Stimulated activated CD4-positive, alpha-beta T cell treated with anti-CD3 and anti-CD28 coated beads, Interleukin-12 subunit alpha, Interleukin-12 subunit beta, amount 100 ng/mL, for 4 hours (primary cell): ENCODE measurements at regions not wholly inside any gene's neighbourhood (a gene's known extent, or its start where the extent isn't known, plus 50 kb on each side); places are given as distances from the start of the nearest gene placed in this dataset.
"Not testable (repeated sequence)": the region's sequence is repeated elsewhere in the genome, so short reads cannot be mapped to it uniquely, and the experiment has no call there.

ENCODE experiments used
- DNase-seq: peaks from one replicate; pipeline ENCODE4 v3.0.0-alpha.2; 2020

DNA sequence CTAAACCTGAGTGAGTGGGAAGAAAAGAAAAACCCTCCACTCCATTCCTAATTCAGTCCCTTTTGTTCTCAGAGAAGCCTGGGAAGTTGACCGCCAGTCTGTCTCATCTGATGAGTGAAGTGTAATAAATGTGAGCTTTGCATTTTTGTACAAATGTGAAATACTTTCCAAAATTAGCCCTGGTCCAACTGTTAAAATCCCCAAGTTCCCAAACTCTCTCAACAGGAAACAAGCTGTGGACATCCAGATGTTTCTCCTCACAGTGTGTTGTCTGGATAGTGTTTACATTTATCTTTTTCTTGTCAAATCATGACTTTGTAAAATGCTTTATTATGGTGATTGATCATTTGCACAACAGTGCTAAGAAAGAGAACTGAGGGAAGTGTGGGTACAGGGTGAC, 145.1 kb downstream of the TM2D1 start:
- no peak for DNase-seq

DNA sequence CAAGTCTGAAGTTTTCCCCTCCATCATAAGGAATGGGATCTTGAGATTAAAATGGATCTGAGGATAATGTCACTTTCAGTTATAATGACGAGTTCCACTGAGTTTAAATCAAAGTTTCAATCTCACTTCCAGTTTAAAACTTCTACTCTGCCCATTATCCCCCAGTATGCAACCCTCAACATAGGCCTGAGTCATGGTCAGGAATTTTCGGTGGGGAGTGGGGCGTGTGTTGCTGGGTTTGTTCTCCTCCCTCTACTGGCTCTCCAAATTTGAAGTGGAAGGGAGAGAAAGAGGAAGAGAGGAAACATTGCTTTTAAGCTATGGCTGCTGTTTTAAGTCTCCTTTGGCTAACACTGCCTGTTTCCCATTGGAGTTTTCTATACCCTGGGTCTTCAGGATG, 152.9 kb downstream of the TM2D1 start:
- no peak for DNase-seq

DNA sequence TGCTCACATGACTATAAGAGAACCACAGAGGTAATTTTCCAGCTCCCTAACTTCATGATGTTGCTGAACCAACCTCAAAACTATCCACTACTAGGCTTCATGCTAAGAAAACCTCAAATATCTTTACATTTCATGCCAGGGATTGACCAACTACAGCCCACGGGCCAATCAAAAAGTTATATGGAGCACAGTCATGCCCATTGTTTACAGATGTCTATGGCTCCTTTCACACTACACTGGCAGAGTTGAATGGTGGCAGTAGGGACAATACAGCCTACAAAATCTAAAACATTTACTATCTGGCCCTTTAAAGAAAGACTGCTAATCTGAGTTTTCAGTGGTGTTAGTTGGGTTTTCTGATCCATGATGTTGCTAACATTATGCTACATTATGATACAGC, 154.8 kb downstream of the TM2D1 start:
- no peak for DNase-seq

DNA sequence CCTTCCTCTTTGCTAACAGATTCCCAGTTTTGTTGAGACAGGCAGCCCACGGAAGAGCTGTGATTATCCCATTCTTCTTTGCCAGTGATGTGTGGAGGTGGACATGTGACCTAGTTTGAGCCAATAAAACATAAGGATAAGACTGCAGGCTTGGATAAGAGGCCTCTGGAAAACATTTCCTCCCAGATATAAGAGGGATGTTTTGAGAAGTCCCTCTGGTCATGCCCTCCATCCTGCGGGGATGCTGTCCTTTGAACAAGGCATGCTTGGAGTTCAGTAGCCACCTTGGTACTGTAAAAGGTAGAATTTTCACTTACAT, 155.7 kb downstream of the TM2D1 start:
- DNase-seq = no peak

DNA sequence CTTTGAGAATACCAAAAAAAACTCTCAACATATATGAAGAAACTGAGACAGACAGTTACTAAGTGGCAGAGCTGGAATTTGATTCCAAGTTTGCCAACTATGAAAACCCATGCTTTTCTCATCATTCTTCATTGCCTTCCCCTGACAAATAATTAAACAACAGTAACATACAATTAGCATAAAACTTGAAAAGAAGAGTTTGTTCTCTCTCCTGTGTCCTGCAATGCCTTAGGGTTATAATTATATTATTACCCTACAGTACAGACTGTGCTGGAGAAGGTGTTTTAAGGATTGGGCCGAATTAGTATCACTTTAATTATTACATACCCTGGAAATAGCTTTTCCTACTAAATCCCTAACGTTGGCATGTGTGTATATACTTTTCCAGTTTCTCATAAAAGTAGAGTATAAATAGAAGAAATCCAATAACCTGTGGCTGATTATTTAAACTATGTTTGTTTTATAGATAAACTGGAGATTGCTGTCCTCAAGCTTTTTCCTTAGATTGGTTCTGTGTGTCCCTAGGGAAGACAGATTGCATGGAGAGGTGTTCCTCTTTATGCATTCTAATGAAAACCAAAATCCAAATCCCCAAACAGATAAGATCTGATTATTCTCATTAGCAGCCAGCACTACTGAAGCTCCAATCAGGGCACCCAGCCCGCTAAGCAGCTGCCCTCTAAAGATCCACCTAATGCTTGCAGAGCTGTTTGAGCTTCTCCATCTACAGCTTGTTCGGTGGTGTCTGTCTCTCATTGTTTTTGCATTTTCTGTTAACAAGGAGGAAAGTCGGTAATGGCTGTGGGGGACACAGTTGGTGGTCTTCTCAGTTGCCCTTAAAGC, 156.3 kb downstream of the TM2D1 start:
- no peak for DNase-seq

DNA sequence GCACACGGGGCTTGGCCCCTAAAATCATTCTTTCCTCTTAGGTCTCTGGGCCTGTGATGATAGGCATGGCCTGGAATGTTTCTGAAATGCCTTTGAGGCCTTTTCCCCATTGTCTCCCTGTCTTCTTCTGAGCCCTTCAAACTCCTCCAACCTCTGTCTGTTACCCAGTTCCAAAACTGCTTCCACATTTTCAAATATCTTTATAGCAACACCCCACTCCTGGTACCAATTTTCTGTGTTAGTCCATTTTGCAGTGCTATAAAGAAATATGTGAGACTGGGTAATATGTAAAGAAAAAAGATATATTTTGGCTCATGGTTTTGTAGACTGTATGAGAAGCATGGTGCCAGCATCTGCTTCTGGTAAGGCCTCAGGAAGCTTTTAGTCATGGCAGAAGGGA, 158.8 kb downstream of the TM2D1 start:
- no peak for DNase-seq

DNA sequence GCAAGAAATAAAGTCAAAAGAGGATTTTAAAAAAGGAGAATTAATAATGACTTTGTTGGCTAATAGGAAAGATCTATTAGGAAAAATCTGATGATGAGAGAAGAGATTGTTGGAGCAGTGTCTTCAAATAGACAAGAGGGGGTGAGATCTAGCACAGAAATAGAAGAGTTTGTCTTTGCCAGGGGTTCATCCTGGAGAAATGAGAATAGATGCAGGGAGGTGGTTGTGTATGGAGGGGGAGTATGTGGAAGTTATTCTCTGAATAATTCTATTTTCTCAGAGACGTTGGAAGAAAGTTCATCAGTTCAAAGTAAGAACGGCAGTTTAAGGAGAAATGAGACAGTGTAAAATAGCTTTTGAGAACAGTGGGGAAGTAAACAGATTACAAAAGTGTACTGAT, 161.3 kb downstream of the TM2D1 start:
- no peak for DNase-seq

DNA sequence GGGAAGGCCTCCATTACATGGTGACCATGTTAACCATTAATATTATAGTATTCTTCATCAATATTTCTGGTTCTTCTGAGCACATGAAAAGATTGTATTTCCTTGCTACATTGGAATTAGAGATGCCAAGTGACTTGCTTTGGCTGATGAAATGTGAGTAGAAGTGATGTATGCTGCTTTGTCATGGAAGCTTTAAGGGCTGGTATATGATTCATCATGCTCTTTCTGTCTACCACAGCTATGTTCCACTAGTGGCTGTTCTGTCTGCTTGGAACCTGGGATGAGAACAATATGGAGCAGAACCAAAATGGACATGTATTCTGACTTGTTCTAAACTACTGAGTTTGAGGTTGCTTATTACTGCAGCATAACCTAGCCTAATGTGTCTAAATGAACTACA, 163.3 kb downstream of the TM2D1 start:
- no peak for DNase-seq

DNA sequence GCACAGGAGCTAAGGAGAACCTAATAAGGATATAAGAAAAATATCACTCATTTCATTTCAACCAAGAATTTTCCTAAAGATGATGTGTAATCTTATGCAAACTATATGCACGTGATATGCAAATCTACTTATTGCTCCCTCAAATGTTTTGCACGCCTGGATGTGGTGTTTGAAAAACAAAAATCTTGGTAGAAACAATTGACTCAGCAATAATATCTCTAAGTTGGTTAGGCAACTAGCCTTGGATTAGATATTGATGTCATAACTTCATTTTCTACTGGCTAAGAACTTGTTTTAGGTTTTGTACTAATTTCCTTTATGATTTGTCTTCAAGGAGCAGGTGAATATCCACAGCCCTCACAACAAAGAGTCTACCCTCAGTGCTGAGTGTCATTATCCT, 164.6 kb downstream of the TM2D1 start:
- no peak for DNase-seq

DNA sequence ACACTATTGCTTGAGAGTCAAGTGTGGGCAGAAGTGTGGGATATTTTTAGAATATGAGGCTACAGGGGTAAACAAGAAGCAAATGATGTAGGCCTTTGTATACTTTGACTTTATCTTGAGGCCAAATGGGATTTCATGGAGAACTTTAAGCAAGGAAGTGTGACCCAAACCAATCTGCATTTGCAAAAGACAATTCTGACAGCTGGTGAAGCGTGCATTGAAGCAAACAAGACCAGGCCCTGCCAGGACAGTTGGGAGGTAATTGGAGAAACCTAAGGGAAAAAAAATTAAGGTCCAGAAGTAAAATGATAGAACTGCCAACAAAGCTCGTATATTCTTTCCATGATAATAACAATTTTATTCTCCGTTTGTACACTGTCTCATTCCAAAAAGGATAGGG, 168.3 kb downstream of the TM2D1 start:
- DNase-seq = no peak

DNA sequence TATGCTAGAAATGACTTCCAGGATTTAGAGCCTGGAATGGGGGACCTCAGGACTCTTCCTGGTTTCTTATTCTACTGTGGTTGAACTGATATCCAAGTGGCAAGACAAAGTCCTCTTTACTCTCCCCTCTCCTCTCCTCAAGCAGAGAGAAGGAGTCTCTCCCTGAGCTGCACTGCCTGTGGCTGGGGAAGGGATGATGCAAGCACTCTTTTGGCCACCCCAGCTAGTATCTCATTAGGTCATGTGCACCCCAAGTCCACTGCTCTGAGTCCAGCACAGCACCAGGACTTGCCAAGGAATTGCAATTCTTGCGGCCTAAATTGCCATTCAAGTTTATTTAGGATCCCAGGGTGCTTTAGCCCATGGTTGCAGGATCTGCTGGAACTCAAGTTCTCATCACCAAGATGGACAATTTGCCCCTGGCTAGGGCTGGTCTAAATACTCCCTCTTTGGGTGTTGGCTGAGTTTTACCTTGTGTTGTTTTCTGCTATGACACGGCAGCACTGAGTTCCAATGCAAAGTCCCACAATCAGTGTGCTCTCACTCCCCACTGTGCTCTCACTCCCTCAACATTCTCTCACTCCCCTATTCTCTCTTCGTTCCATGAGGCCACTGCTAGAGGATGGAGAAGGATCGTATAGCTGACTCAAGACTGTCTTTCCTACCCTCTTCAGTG, 172.2 kb downstream of the TM2D1 start:
- DNase-seq = no peak

DNA sequence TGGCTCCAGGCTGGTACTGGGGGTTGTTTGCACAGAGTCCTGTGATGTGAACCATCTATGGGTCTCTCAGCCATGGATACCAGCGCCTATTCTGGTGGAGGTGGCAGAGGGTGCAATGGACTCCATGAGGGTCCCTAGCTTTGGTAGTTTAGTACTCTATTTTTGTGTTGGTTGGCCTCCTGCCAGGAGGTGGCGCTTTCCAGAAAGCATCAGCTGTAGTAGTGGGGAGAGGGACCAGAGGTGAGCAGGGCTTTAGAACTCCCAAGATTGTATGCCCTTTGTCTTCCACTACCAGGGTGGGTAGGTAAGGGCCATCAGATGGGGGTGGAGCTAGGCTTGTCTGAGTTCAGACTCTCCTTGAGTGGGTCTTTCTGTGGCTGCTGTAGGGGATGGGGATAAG, 177.6 kb downstream of the TM2D1 start:
- not testable (repeated sequence) for DNase-seq

DNA sequence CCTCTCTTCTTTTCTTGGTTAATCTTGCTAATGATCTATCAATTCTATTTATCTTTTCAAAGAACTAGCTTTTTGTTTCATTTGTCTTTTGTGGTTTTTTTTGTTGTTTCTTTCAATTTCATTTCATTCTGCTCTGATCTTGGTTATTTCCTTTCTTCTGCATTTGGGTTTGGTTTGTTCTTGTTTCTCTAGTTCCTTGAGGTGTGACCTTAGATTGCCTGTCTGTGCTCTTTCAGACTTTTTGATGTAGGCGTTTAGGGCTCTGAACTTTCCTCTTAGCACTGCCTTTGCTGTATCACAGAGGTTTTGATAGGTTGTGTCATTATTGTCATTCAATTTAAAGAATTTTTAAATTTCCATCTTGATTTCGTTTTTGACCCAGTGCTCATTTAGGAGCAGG, 180.1 kb downstream of the TM2D1 start:
- not testable (repeated sequence) for DNase-seq

DNA sequence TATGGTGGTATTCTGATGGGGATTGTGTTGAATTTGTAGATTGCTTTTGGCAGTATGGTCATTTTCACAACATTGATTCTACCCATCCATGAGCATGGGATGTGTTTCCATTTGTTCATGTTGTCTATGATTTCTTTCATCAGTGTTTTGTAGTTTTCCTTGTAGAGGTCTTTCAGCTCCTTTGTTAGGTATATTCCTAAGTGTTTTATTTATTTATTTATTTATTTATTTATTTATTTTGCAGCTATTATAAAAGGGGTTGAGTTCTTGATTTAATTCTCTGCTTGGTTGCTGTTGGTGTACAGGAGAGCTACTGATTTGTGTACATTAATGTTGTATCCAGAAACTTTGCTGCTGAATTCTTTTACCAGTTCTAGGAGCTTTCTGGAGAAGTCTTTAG, 181.4 kb downstream of the TM2D1 start:
- not testable (repeated sequence) for DNase-seq

DNA sequence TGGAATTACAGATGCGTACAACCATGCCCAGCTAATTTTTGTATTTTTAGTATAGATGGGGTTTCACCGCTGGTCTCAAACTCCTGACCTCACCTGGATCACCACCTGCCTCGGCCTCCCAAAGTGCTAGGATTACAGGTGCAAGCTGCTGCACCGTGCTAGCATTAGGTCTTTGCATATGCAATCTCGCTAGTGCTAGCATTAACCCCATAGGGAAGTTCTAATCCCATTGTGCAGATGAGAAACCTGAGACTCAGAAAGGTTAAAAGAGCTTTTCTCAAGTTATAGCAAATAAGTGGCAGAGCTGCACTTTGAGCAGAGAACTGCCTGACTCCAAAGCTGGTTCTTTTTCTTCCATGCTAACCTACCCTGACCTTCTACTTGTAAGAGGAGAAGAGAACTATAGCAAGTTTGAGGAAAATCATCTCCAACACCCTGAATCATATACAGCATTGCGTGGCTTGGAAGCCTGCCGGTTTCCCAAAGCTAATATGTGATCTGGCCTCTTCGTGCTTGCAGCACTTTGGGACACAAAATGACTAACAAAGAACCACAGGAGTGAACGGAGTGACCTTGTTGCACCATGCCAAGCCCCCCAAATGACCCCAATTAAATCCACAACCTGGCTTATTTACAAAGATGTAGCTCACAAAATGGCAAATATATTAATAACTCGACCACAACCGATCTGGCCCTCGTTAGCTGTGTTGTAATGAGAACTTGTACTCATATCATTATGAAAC, 185.1 kb downstream of the TM2D1 start:
- DNase-seq = no peak

DNA sequence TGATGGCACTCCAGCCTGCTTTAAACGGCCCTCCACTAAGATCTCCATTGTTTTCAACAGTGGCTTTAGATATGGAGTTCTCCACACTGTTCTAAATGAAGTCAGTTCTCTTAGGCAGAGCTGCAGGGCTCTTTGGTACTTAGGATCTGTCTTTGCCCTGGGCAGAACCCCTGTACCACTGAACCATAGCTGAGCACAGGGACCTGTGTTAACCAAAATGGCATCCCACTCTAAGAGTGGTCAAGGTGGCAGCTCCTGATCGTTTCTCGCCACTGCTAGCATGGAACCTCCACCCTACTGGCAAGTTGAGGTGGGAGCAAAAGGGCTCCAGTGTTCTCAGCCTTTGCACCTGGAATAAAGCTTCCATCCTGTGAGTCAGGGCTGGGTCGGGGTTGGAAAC, 186.7 kb downstream of the TM2D1 start:
- no peak for DNase-seq

DNA sequence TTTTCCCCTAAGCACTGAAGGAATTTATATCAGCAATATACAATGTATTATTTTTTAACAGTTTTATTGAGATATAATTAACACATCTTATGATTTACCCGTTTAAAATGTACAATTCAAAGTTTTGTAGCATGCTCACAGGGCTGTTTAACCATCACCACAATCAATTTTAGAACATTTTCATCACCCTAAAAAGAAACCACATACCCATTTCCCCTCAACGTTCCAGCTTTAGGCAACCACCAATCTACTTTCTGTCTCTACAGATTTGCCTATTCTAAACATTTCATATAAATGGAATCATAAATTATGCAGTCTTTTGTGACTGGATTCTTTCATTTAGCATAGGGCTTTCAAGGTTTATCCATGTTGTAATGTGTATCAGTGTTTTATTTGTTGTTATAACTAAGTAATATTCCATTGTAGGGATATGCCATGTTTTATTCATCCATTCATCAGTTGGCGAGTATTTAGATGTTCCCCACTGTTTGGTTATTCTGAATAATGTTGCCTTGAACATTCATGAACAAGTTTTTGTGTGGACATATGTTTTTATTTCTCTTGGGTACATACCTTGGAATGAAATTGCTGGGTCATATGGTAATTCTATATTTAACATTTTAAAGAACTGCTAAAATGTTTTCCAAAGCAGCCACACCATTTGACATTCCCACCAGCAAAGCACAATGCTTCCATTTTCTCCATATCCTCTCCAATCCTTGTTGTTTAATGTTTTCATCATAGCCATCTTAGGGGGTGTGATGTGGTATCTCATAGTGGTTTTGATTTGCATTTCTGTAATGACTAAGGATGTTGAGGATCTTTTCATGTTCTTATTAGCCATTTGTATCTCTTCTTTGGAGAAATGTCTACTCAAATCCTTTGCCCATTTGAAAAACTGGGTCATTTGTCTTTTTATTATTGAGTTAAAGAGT, 188.5 kb downstream of the TM2D1 start:
- DNase-seq = no peak

DNA sequence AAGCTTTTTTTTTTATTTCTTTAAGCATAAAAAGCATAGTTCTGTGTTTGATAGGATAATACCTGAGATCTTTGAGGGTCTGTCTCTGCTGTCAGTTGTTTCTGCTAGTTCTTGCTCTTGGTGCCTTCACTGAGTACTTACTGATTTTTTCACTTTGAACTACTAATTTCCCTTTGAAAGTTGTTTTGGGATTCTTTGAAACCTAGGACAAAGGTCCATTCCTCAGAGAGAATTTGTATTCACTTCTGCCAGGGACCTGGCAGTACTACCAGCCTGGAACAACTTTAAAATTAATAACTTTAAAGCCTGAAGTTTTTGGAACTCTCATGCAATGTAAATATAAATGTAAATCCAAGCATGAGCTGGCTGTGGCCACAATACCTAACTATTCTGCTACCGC, 190.1 kb downstream of the TM2D1 start:
- no peak for DNase-seq

DNA sequence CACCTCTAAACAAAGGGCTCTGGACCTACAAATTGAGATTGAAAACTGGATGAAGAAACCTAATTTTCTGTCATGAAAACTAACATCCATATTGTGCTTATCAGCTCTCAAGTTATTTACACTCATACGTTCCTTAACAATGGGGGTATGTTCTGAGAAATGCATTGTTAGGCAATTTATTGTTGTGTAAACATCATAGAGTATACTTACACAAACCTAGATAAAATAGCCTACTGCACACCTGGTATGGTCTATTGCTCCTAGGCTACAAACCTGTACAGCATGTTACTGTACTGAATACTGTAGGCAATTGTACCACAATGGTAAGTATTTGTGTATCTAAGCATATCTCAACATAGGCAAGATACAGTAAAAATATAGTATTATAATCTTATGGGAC, 191.4 kb downstream of the TM2D1 start:
- DNase-seq = no peak

DNA sequence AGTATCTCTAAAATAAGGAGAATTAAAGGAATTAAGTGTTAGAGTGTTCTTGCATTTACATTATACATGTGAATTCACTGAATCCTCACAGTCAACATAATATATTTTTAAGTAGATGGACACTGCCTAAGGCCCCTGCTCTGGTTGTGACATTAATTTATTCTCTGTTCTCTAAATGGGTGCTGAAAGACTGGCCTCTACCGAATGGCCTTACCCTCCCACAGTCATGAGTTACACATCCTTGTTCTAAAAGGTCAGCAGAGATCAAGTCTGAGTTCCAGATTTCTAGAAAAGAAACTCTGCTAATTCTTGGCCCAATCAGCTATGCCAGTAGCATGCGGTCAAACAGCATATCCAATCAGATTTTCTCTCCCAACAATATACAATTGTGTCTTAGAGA, 193.2 kb downstream of the TM2D1 start:
- no peak for DNase-seq

DNA sequence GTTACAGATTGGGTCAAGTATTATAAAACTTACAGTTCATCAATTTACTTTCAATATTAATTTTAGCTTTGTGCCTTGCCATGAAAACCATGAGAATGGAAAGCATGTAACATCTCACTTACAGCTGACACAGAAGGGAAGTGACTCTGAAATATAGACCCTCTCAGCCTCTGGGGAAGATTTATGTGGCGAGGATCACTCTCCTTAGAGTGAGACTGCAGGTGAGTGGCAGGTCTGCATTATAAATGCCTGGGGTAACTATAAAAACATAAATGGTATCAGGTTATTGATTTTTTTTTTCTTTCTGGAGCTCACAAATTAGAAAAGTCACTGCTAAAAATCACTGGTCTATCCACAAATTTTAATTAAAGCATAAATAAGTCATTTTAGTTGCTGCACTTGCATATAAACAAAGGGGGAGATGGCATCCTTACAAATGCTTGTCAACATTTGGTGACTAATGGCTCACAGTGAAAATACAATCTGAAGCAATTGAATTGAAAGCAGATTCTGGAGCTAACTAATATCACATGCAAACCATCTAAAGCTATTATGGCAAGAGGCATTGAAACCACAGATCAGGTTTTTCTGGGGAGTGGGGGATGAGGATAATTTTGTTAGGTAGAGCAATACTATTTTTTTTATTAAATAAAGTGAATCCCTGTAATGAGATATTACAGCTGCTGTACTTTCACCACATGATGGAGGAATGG, 200.9 kb downstream of the TM2D1 start:
- DNase-seq = no peak

DNA sequence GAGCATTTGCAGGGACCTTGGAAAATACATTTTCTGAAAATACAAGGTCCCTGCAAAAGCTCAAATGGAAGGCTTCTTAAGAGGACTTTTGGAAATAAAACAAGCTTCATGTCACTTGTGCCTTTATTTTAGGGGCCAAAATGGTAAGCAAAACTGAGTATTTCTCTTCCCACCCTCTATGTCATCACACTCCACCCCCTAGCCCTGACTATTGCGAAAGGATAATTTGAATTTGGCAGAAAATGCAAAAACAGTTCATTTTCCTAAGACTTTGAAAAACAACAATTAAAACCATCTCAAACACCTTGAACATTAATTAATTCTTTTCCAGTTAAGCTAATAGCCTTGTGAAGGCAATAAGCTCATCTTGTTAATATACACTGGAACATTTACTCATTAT, 201.7 kb downstream of the TM2D1 start:
- DNase-seq = no peak
